HG02943 (cell line): ENCODE measurements at regions not wholly inside any gene's neighbourhood (a gene's known extent, or its start where the extent isn't known, plus 50 kb on each side); places are given as distances from the start of the nearest gene placed in this dataset.

Experiments used
- ATAC-seq: cut with Tn5 transposase; IDR thresholded peaks from one replicate; pipeline ENCODE4 v1.9.1; 2021; ENCODE audit warnings: mild to moderate bottlenecking, low read depth, moderate library complexity; ENCODE audit not compliant: unreplicated experiment

GRCh38 chr1:37127254-37127748, 93.0 kb upstream of the GRIK3 start:
- ATAC-seq: no peak

DNA sequence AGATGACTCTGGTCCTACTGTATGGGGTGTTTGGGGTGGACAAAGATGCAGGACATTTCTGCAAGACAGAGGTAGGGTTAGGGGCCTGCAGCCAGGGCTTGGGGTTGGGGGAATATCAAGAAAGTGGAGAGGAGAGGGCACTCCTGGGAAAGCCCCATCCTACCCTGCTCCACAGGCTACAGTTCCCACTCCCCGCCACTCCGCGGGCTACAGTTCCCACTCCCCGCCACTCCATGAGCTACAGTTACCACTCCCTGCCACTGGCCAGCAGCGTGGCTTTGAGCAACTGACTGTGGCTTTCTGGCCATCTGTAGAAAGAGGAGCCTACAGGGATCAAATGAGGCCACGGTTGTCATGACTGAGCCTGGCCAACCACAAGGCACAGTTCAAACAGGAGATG, 93.8 kb upstream of the GRIK3 start:
- ATAC-seq: no peak

- no peak for ATAC-seq
These were observed 96.1 kb upstream of the GRIK3 start for GRCh38 chr1:37130221-37130948.

GRCh38 chr1:37131281-37131680, 97.0 kb upstream of the GRIK3 start:
- no peak for ATAC-seq

DNA sequence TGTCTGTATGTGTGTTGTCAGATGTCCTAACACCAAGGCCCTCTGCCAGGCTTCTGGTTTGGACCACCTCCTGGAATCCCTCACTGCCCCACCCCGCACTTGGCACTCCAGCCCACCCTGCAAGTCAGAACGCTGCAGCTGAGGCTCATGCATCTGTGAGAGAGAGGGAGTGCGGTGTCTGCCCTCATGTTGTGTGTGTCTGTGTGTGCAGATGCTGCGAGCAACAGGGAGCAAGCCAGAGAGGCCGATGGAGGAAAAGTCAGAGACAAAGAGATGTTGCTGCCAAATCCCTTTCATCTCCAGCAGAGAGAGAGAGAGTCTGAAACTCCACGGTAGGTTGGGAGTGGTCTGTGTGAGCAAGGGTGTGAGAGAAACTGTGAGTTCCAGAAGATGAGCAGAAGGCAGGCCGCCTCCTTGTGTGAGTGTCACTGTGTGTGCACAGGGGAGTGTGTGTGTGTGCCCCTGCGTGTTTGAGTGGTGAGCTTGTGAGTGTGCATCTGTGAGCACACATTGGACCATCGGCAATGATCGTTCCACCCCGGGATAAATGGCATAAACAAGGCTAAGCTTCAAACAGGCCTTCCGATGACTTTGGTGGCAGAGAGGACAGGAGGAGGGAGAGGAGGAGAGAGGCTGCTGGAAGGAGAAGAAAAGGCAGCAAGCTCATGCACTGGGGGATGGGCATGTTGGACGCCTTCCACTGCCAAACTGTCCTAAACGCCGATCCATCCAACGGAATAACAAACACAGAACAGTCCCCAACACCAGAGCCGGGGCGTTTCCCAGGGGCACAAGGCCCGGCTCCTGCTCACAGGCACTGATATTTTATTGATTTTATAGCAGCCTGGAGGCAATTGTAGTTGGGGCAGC, 99.2 kb upstream of the GRIK3 start:
- no peak for ATAC-seq

GRCh38 chr1:37134599-37134998, 100.3 kb upstream of the GRIK3 start:
- no peak for ATAC-seq

DNA sequence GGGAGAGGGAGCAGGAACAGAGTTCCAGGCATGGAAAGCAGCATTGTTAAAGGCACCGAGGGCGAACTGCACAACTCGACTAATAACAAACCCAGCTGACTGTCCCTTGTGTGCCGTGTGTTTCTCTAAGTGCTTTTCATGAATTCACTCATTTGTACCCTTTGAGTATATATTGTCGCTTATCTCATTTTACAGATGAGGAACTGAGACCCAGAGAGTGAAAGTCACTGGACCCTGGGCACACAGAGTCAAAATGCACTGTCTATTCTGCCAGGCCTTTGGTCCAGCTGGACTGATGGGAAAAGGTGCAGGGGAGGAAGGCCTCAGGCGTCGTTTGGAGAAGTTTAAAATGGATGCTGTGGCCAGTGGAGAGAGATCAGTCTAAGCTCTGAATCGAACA, 100.7 kb upstream of the GRIK3 start:
- ATAC-seq: no peak

DNA sequence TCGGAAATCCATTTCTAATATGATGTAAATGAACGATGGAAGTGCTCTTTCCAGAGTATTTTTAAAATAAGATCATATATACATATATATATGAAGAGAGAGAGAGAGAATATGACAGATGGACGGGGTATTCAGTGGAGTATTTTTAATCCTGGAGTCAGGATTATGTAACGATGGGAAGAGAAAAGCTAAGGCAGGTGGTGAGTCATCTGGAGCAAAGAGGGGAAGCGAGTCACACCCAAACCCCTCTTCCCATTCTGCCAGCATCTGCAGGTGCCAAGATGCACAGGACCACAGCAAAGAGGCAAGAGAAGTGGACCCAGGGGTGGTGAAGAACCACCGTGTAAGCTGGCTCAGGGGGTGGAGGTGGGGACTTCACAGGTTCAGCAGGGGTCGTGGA, 102.7 kb upstream of the GRIK3 start:
- ATAC-seq: no peak

GRCh38 chr1:37137601-37138000, 103.3 kb upstream of the GRIK3 start:
- ATAC-seq: no peak

DNA sequence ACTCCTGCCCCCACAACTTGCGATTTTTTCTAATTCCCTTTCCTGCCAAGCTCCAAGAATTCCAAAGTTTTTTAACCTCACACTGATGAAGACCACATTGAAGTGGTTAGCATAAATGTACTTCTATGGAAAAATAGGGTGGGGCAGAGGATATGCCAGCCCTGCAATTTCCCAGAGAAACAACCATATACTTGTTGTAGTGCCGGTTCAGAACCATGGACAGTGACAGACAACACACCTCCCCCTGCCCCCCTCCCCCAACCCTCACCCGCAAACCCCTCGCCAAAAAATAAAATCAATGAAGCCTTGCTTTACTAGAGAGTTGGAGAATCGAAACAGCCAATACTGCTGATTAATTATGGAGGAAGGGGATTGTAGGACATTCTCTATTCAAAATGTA, 109.5 kb upstream of the GRIK3 start:
- no peak for ATAC-seq

DNA sequence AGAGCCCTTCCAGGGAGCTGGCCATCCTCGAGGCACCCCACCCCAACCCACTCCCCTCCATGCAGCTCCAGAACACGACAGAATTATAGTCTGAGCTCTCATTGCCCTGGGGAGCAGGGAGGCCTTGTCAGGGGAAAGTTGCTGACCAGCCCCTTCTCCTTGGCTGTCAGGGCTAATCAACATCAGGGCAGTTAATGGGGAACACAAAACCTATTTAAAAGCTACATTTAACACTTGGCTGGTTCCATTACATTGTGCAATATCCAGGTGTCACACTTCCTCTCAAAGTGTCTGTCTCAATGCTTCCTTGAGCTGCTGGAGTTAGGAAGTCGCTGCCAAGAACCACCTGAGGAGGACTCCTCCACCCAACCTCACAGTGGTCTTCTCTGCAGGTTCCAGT, 111.8 kb upstream of the GRIK3 start:
- ATAC-seq: no peak

DNA sequence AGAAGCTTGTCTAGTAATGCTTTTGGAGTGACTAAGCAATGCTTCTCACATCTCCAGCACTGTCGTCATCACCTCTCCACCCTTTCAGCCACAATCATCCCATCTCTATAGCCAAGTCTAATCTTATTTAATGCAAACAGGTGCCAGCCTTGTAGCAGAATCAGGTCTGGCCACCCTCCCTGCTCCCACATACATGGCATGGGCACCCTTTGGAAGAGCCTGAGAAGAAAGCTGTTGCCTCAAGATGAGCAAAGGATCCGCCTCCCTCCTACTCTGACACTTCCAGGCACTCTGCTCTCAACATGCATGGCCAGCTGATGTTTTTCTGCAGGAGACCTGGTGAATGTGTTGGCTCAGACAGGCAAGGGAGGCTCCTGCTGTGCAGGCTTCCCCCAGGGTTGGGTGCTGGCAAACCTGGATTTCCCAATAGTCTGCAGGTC, 113.1 kb upstream of the GRIK3 start:
- ATAC-seq: no peak

DNA sequence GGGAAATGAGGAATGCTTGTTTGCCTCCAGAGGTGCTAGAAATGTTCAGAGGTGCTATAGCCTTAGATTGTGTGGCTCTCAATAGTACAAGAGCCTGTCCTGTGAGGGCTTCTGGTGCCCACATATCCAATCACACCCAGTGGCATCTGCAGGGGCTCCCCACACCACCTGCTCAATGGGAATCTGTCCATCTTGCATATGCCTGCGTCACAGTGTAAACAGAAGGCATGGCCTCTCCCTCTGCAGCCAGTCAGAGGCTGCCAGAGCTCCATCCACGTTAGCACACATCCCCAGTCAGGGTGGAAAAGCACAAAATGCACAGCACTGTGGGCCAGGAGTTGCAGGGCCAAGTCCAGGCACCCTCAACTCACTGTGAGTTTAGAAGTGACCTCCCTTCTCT, 113.6 kb upstream of the GRIK3 start:
- no peak for ATAC-seq

- no peak for ATAC-seq
These were observed 114.3 kb upstream of the GRIK3 start for GRCh38 chr1:37148663-37149062.

DNA sequence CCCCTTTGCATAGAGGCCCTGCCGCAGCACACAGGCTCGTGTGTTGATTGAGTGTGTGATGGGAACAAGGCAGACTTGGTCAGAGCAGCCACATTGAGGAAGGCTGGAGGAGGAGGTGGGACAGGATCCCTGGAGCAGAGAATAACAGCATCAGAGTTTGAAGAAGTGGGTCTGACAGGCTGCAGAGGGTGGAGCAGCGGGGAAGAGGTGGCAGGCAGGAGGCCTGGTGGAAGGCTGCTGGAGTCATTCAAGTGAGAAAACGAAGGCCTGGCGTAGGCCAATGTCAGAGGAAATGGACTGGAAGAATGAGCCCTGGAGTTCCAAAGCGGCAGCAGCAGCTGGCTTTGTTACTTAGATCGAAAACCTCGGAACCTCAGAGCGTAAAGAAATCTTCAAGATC, 115.0 kb upstream of the GRIK3 start:
- no peak for ATAC-seq

DNA sequence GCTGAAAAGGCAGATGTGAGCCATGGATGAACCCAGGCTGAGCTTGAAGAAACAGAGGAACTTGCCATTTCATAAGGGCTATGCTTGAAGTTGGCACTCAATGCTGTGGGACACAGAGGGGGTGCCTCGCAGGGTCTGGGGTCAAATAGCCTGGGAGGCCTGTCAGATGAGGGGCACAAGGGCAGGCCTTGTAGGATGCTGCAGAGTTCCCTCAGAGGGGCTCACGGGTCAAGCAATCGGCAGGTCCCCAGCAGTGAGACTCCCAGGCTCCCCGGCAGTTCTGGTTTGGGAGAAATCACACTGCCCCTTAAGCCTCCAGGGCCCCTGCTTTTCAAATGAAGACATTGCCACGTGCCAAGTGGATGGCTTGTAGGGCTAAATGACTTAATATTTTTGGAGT, 116.7 kb upstream of the GRIK3 start:
- no peak for ATAC-seq

DNA sequence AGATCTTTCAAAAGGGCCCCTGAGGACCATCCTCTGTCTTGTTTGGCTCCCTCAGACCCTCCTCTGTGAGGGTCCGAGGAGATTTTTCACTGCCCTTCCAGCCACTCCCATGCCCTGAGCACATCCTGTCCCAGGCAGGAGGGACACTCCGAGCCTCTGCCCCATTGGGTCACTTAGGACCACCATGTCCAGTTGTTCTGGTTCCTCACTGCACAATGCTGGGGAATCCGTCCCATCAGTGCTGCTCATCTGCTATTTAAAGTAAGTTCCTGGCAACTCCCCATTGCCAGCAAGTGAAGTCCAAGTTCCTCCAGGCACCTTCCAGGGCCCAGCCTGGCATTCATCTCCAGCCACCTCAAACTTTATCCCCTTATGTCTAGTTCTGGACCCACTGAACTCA, 117.5 kb upstream of the GRIK3 start:
- no peak for ATAC-seq

DNA sequence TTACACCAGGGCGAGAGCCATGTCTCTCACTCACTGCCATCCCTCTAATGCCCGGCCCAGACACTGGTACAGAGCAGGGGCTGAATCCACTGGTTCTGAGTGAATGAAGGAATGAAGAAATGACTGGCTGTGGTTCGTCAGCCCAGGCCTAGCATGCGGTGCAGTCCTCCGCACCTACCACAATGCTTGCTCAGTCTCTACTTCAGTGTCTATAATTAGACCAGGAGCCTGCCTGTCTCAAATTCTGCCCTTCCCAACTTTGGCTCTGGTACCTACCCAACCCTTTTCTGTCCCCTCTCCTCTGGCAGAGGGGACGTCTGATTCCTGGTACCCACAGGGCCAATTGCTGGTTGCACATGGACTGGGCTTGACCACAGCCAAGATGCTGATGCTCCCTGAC, 118.2 kb upstream of the GRIK3 start:
- ATAC-seq: no peak

DNA sequence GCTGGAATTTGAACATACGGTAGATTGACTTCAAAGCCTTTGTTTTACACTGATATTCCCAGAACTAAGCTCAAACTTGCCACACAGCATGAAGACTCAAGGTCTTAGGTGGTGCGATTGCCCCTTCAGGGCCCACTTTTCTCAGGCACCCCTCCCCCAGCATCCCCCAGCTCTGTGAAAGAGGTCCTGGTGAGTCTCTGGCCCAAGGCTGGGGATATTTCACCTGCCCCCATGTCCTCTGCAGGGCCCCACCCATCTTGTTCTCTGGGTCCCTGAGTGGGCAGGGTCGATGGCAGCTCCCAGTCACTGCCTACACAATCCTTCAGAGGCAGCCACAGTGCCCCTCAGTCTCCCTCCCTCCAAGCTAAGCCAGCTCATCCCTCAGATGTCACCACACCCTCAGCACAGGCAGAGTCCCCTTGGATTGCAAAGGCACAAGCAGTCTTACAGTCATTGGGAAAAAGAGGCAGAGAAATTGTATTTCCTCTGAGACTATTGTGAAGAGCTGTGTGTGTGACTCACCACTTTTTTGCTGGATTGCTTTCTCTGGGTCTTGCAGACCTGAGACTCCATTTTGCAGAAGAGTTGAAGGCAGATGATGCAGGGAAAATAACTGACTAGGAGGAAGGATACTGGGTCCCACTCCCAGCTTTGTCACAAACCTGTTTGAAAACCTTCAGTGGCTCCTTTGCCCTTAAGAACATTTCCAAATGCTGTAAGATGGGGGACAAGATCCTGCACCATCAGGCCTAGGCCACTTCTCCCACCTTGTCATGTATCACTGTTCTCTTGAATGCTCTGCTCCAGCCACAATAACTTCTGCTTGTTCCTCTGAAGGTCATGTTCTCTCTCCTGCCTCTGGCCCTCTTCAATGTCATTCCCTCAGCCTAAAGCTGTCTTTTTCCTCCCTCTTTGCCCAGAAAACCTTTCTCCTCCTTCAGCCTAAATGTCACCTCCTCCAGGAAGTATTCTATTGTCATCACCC, 119.1 kb upstream of the GRIK3 start:
- ATAC-seq: no peak

GRCh38 chr1:37156646-37157045, 122.3 kb upstream of the GRIK3 start:
- no peak for ATAC-seq

DNA sequence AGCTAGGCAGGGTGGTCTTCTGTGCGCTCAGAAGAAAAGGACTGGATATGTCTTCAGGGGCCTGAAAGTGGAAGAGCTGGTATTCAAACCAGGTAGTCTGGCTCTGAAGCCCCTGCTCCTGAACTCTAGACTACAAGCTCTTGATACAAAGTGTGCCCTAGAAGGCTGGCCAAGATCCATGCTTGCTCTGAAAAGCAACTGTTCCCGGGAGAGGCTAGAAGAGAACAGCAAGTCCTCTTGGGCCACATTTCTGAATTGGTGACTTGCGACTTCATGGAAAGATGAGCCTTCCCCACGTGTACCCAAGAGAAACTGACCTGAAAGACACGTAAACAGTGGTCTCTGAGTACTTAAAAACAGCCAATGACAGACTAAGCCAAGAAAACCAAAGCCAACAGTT, 123.3 kb upstream of the GRIK3 start:
- no peak for ATAC-seq
